Suppressor macrophage treated with lipopolysaccharide for 1 hour (primary cell): ENCODE measurements at regions not wholly inside any gene's neighbourhood (a gene's known extent, or its start where the extent isn't known, plus 50 kb on each side); places are given as distances from the start of the nearest gene placed in this dataset.

Source experiments
- DNase-seq, 3 donors: peaks; one replicate each; pipeline ENCODE4 v3.0.0-alpha.2; 2020 to 2022

DNA sequence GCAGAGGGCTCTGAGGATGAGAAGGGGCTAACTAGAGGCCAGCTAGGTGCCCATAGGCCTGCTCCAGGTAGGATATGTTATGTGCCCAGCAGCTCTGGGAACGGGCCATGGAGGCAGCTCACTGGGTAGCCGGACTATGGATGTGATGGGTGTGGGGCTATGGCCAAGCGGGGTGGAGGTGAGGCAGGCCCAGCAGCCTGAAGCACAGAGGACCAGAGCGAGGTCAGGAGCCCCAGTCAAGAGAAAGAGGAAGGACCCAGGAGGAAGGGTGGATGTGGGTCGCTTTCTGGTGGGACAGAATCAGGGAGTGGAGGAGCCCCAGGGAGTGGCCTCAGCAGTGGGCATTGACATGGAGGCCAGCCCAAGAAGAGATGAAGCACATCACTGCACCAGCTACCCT is 117.9 kb upstream of the MLN start:
- no peak for DNase-seq

DNA sequence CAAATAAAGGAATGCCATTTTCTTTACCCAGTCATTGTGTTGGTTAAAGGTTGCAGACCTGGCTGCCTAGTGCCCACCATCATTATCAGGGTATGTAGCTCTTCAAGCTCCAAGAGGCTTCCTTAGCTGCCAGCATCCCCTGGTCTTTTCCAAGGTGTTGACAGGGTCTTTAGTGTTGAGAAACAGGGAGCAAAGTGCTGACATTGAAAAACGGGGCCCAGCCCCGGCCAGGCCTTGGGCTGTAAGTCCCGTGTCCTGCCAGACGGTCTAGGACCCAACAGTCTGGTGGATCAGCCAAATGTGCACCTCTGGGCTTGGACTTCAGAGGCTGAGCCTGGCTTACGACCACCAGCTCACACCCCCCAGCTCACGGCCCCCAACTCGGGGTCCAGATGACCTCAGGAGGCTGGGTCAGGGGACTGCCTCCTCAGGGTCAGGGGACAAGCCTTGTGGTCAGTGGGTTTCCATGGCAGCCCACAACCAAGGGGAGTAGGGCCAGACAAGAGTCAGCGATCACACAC is 114.4 kb upstream of the MLN start:
- no peak for DNase-seq

DNA sequence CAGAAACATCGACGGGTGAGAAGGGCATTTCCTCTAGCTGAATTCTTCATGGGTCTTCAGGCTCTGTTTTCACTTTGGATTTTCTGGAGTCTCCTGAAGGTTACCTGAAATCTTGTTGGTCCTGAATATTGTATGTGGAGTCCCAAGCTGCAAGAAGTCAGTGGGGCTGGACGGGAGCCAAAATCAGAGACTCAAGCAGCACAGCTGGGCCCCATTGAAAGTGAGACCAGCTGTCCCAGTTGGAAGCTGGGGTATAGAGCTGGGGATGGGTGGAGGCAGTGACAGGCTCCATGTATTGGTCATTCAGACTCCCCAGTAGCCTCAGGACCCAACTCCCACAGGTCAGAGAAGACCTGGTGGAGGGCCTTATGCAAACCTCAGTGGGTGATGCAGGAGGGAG is 111.3 kb upstream of the MLN start:
- DNase-seq: no peak

DNA sequence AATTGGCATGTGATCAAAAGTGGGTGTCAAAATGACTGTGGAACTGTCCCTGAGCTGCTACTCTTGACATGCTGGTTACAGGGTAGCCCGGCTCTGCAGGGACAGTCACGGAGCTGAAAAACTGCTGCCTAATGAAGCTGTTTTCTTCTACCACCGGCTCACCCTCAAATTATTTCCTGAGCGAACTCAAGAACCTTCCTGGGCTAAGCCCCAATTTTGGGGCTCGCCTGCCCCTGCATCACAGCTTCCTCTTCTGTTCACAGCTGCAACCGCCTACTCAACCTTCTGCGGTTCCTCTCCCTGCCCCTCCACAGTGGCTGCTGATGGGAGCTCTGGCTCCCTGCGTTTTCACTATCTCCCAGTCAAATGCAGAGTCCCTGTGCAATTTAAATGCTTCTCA is 110.8 kb upstream of the MLN start:
- peak; percentile 81 to 87 (median 82) for DNase-seq

DNA sequence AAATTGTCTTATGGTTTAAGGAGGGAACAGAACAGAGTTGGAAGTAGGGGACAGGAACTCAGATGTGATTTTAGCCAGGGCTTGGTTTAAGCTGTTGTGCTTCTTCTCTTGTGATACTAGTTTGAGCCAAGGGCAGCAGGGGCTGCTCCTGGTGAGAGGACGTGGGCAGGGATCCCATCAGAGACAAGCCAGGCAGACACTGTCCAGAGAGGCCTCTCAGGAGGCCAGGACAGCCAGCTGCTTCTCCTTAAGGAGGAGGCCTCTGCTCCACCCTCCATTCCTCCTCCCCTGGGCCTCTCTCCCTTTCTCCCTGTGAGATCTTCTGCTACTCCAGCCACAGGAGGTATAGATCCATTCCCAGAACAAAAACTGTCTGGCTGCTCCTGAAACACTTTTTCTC is 108.4 kb upstream of the MLN start:
- DNase-seq: no peak

DNA sequence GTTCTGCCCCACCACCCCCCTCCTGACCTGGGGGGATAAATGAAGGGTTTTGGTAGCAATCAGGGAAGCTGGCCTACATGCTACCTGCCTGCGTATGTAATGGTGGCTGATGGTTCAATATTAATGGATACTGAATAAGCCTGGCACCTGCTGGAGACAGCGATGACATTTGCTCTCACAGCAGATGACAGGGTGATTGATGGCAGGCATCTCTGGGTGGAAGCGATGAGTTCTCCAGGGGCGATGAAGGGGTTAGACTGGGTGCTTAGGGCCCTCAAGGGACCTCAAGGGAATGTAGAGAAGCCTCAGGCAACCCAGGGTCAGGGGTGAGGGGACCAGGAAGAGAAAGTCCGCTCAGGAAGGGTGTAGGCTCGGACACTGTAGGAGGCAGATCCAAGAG is 107.7 kb upstream of the MLN start:
- no peak for DNase-seq

DNA sequence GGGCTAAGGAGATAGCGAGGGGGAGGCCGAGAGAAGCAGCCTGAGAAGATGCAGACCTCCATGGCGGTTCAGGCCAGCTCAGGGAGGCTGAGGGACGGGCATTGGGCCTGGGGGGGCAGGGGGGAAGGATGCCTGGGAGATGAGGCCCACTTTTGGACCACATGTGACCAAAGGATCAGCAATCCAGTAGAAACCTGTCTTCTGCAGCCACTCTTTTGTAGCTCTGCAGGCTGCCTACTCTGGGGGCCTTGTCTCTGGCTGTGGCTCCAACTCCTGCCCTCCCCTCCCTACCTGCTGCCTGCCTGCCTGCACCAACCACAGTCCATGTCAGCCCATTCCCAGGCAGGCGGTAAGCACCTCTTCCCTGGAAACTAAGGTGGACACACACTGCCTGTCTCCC is 106.8 kb upstream of the MLN start:
- no peak for DNase-seq

DNA sequence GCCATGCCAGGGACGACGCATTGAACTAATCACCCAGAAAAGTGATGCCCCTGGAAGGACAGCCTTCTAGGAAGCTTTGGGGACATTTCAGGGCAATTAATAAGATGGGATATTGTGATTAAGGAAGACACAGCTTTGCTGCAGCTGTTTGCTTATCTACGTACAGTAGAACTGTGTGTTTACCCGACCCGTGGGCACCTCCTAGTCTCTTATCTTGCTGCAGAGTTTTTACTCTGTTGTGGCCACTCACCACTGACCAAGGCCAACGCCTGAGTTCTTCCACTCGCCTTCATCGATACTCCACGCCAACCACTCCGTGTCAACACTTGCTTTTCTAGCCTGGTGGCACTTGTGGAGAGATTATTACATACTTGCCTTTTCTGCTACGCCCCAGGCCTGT is 105.9 kb upstream of the MLN start:
- no peak for DNase-seq

DNA sequence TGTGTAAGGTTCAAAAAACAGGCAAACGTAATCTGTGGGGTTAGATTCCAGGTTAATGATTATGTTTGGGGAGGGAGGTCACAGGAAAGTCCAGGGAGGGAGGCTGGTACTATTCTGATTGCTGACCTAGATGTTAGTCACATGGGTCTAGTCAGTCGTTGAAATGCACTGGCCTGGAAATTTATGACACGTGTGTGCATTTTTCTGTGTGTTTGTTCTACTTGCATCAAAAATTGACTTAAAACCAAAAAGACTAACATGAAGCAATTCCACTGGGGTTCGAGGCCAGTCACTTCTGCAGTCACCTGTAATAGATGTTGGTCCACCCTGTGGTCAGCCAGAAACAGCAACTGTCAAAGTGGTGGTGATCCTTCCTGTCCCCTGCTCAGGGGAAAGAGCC is 104.2 kb upstream of the MLN start:
- no peak for DNase-seq

DNA sequence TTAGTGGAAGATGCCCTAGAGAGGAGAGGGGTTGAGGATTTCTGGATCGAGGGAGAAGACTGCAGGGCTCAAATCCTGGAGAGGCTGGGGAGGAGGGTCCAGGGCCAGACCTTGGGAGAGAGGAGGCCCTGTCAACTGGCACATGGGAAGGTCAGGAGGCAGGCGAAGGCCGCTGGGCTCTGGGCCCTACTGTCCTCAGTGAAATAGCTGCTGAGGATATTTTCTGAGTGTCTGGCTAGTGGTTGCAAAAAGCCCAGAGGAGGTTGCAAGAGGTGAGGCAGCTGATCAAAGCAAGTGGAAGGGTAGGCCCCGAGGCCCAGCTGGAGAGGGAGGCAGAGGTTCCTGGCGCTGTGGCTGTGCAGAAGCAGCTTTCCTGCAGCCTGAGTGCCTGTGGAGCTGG is 103.4 kb upstream of the MLN start:
- no peak for DNase-seq

DNA sequence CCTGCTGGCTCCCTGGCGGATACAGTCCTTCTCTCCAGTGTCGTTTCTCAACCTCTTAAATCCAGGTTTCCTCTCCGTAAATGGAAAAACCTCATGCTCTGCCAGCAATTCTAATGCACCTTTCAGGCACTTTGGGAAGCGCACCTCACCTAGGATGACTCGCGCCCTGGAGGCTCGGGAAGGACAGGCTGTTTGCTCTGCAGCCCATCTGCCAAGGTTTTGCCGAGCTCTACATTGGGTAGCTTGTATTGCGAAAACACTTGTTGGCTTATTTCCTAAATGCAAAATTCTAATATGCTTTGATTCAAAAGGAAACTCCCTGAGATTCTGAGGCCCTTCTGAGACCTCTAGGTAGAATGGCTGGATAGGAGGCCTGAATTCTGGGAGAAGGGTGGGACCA is 102.6 kb upstream of the MLN start:
- no peak for DNase-seq

DNA sequence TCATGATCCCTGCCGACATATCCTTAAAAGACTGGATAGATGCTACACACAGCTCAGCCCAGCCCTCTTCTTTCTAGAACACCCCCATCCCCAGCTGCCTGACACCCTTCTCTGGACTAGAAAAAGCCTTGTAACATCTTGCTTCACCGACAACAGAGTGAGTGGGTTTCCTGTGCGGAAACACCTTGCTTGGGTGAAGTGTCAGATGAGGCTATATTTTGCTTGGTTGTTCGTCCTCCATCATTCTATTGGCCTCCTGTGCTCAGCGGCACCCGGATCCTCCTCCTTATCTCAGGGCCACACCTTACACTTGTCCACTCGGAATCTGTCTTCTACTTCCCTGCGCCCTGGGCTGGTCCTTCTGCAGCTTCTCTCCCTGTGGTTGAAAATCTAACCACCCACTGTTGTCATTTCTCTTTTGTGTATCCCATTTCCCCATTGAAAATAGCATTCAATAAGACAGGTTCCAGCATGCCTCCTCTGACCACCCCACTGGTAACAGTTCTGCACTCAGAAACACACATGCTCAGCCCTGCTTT is 101.3 kb upstream of the MLN start:
- DNase-seq: no peak

DNA sequence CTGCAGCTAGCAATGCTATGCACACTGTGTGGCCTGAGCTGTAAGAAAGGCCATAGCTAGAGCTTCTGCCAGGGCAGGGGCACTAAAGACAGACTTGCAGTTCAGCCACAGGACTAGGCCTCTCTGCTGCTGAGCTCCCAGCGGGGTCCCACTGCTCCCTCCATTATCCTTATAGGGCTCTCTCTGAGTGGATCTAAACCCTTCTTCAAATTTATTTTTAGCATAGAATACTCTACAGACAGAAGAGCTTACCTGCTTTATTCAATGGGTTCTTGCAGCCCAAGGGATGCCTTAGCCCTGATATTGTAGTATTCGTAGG is 100.9 kb upstream of the MLN start:
- DNase-seq: no peak

DNA sequence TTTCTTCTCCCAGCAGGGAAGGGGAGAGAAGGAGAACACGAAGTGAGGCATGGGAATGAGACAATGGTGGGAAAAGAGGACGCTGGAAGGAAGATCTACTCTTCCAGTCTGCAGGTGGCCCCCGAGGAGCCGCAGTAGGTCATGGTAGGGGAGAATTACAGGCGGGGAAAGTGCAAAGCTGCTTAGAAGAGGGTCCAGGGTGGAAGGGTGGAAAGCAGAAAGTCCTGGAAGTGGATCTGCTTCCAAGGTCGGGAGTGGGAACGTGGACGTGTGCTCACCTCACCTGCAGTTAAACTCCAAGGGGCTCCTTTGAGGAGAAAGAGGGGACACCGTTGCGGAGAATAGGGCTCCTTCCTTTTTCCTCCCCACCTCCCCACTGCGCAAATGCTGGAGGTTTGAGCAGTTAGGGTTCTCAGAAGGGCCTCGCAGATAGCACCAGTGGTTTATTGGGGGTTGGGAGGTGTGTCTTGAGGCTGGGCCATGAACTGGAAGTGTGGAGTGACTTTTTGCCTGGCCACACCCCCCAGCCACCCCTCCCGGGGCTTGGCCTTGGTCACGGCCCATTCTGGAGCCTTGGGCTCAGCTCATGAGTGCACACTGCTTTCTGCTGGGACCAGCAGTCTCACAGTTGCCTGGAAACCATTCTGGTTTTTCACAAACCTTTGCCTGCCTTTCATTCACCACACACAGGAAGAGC is 100.4 kb upstream of the MLN start:
- DNase-seq: no peak

DNA sequence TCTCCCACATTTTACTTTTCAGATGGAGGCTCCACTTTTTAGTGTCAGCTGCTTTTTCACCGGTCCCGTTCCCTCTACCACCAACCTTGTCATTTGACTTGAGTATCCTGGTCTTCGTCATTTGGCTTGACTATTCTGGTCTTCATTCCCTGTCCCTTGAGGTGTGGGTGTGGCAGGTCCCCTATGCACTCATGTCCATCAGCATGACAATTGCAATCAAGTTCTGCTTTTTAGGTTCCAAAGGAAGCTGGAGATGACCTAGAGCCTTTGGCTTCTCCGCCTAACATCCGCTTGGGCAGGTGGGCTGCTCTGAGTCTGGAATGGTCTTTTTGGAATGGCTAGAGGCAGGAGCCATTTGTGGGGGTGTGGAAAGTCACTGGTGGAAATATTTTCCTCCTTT is 99.8 kb upstream of the MLN start:
- DNase-seq: no peak

DNA sequence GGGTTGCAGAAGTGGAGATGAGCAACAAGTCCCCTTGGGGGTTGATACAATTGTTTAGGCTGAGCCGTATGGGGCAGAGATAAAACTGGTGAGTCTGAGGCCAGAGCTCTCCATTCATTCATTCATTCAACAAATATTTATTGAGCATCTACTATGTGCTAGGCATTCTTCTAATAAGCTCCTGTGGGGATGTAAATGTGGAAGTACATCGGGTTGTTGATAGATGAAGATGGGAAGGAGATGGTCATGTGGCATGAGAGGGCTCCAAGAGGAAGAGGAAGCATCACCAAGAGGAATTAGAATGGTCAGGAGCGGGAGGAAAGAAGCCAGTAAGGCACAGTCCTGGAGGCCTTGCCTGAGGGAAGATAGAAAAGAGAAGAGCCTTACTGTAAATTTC is 98.7 kb upstream of the MLN start:
- DNase-seq: no peak

DNA sequence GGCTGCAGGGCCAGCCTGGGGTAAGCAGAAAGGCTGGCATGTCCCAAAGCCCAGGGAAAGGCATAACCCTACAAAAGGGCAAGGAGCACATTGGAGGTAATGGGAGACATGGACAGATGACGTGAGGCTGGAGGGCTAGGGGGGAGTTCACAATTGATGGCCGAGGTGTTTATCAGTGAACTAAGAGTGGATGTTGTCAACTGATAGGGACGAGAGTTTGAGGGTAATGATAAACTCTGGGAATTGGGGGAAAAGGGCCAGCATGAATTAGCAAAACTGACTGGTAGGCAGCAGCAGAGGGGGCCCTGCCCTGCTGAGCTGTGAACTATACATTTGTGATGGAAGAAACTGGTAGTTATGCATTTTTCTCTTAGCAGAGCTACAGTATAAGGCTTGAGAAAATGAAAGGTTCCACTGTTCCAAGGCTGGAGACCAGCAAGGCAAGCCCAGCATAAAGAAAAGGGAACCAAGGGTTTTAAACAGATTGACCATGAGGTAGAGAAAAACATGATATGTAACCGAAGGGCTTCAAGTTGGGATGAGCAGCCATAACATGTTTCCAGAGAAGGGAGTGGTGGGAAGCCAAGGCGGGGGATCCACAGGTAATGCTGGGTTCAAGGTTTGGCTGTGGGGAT is 98.1 kb upstream of the MLN start:
- no peak for DNase-seq

DNA sequence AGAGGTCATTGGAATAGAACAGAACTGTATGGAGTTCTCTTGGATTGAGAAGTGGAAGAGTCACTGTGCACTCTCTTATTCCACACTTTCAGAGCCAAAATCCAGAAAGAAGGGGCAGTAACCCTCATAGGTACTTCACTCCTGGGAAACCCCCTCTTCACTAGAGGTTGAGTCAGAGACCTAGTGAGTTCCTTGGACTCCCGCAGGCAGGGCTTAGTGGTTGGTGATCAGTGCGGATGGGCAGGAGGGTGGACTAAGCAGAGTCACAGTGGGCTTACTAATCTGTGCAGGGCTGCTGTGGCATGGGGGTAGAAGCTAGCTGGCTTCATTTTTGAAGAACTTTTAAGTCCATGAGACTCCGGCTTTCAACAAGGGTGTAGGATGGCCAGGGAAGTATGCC is 95.0 kb upstream of the MLN start:
- DNase-seq: peak in 1 of 3 donors; percentile 19

DNA sequence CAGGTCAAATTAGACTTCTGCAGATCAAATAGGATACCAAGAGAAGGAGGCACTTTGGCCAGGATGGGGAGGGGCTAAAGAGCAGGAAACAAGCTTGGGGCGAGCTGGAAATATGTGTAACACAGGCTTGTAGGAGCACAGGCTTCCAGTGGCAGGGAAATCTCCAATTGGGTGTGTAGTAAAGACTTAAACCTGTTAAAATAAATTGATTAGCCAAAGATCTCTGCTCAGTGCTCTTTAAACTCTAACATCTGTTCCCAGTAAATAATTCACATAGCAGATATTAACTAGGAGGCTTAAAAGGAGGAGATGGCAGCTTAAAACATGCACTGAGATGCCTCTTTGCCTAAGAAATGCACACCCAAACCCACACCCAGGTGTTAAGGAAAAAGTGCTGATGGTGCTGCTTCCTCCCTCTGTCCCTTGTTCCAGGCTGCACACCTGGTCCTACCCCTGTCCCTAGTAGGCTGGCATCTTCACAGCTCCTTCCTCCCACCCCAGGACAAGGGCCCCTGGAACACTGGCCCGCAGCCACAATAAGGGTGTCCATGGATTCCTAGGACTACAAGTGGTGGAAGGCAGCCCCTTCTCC is 93.5 kb upstream of the MLN start:
- DNase-seq: no peak

DNA sequence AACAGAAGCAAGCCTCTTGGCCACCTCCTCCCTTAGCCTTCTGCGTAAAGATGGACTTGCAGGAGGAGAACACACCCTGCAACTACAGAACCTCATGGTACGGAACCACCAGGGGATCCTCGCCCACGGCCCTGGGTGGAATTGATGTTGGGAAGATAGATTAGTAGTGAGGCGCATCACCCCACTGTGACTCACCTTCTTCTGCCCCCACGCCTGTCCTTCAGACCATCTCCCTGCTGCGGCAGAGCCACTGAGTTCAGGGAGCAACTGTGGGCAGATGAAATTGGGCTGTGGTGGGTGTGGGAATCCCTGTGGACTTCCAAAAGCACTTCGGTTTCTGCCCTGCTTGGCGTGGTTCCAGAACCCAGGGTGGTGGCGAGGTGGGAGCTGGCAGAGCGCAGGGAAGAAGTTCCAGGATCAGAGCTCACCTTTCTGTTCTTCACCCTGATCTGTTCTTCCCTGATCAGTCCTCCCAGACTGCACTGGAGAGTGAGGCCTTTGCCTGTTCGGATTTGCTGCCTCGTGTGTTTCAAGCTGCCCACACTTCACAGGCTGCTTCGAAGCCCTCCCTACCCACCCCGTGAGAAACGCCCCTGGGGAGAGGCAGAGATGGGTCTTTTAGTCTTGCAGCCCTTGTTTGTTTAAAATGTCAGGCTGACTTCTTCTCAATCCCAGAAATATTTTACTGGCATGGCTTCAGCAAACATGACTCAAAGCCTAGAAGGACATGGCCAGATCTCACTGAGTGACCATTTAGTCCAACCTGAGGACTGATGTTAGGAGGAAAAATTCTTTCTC is 92.8 kb upstream of the MLN start:
- peak in 2 of 3 donors; percentile 25 to 33 for DNase-seq

DNA sequence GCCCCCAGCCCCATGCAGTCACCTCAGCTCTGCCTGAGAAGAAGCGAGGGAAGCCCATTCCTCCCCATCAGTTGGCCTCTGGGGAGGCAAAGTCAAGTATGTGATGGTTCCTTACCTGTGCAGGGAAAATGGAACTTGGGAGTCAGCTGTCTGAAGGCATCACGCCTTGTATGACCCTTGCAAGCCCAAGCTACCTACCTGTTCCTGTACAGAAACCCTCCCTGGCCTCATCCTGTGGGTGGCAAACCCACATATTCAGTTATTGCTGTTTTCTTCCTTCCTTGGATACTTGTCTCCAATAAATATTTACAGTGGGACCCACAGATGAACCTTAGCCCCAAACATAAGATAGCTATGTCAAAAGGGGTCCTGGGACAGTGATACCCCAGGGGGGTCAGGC is 92.2 kb upstream of the MLN start:
- DNase-seq: no peak

DNA sequence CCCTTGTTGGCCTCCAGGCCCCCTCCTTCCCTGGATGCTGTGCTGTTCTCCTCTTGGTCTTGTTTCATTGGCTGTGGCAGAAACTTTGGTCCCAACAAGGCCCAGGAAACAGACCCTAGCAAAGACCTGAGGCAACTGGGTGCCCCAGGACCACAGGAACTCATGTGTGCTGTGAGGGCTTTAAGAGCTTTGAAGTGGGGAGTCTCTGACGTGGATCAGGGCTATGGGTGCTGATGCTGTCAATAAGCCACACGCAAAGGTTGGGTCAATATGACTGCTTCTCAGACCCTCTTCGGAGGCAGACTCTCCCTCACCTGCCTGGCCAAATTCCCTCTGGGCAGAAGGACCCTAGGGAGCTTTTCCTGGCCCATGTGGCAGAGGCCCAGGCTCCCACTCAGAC is 91.5 kb upstream of the MLN start:
- no peak for DNase-seq

DNA sequence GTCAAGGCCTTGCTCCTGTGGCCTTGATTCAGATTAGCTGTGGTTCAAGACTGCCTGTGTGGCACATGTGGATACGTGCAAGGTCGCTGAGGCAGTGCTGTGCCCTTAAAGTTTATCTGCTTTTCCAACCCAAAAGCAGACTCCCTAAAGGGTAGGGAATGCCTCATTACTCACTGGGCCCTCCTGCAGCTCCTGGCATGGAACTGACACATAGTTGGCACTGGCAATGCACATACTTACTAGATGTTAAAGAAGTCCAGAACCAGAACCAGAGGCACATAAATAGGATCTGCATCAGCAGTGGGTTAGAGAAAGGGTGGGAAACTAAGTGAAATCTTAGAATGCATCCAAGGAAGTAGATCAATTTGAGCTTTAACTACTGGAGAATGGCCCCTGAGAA is 90.6 kb upstream of the MLN start:
- DNase-seq: no peak
